Liver (tissue), 8 donors: ENCODE measurements at regions not wholly inside any gene's neighbourhood (a gene's known extent, or its start where the extent isn't known, plus 50 kb on each side); places are given as distances from the start of the nearest gene placed in this dataset.

ENCODE experiments used
- DNase-seq: peaks from one replicate; pipeline ENCODE4 v3.0.0-alpha.2; 2017; ENCODE audit warnings: low spot score
- H3K27ac ChIP-seq, 2 donors: one replicate each; pipeline ENCODE4 v1.7.0; 2013; ENCODE audit warnings: inconsistent platforms in 2 of 2, low read length in 2 of 2, control low read depth in 1 of 2, low read depth in 1 of 2, mild to moderate bottlenecking in 1 of 2
- H3K27me3 ChIP-seq, 4 donors: one replicate each; pipeline versions ENCODE4 v1.6.1 to v1.7.0; 2013; ENCODE audit warnings: low read length in 3 of 4, inconsistent platforms in 1 of 4, mild to moderate bottlenecking in 1 of 4, moderate library complexity in 1 of 4; ENCODE audit not compliant: control insufficient read depth in 4 of 4, insufficient read depth in 4 of 4
- H3K36me3 ChIP-seq, 4 donors: one replicate each; pipeline versions ENCODE4 v1.6.1 to v1.7.0; 2013; ENCODE audit warnings: low read length in 3 of 4, mild to moderate bottlenecking in 3 of 4, low read depth in 1 of 4, moderate library complexity in 1 of 4; ENCODE audit not compliant: control insufficient read depth in 4 of 4, insufficient read depth in 3 of 4
- H3K4me1 ChIP-seq, 4 donors: one replicate each; pipeline versions ENCODE4 v1.6.1 to v1.7.0; 2013; ENCODE audit warnings: low read length in 3 of 4, mild to moderate bottlenecking in 3 of 4, moderate library complexity in 1 of 4; ENCODE audit not compliant: control insufficient read depth in 4 of 4, insufficient read depth in 4 of 4
- H3K4me3 ChIP-seq, 3 donors: one replicate each; pipeline versions ENCODE4 v1.6.1 to v1.7.0; 2013; ENCODE audit warnings: low read length in 3 of 3, control low read depth in 1 of 3, low read depth in 1 of 3, mild to moderate bottlenecking in 1 of 3
- H3K9ac ChIP-seq, 2 donors: one replicate each; pipeline ENCODE4 v1.7.0; 2013; ENCODE audit warnings: low read length in 2 of 2, mild to moderate bottlenecking in 2 of 2, moderate library complexity in 2 of 2, control low read depth in 1 of 2, low read depth in 1 of 2
- H3K9me3 ChIP-seq, 4 donors: one replicate each; pipeline versions ENCODE4 v1.6.1 to v1.7.0; 2013; ENCODE audit warnings: low read length in 3 of 4; ENCODE audit not compliant: control insufficient read depth in 4 of 4
- EGR1 ChIP-seq, 2 donors: IDR thresholded peaks; 2 replicates each; pipeline ENCODE4 v1.6.1; 2016 to 2018; ENCODE audit warnings: antibody characterized with exemption in 2 of 2, low read depth in 2 of 2
- FOXA1 ChIP-seq: IDR thresholded peaks from 2 replicates; pipeline ENCODE4 v1.6.1; 2016; ENCODE audit warnings: antibody characterized with exemption
- FOXA2 ChIP-seq: IDR thresholded peaks from 2 replicates; pipeline ENCODE4 v1.6.1; 2016; ENCODE audit warnings: antibody characterized with exemption
- GABPA ChIP-seq, 2 donors: IDR thresholded peaks in 1 of 2; conservative IDR thresholded peaks in 1 of 2; 2 replicates each; pipeline ENCODE4 v1.6.1; 2016; ENCODE audit warnings: antibody characterized with exemption in 2 of 2, mild to moderate bottlenecking in 1 of 2, moderate library complexity in 1 of 2
- HNF4A ChIP-seq, 2 donors: conservative IDR thresholded peaks; 2 replicates each; pipeline ENCODE4 v1.6.1; 2016; ENCODE audit warnings: antibody characterized with exemption in 2 of 2, mild to moderate bottlenecking in 2 of 2
- HNF4G ChIP-seq: IDR thresholded peaks from 2 replicates; pipeline ENCODE4 v1.6.1; 2016; ENCODE audit warnings: antibody characterized with exemption
- JUND ChIP-seq, 2 donors: IDR thresholded peaks; 2 replicates each; pipeline ENCODE4 v1.6.1; 2016; ENCODE audit warnings: antibody characterized with exemption in 2 of 2
- NR2F2 ChIP-seq: IDR thresholded peaks from 2 replicates; pipeline ENCODE4 v1.6.1; 2016; ENCODE audit warnings: antibody characterized with exemption
- RAD21 ChIP-seq, 2 donors: IDR thresholded peaks; 2 replicates each; pipeline ENCODE4 v1.6.1; 2016; ENCODE audit warnings: antibody characterized with exemption in 2 of 2, mild to moderate bottlenecking in 2 of 2
- RXRA ChIP-seq, 2 donors: IDR thresholded peaks; 2 replicates each; pipeline ENCODE4 v1.6.1; 2017 to 2018; ENCODE audit warnings: antibody characterized with exemption in 2 of 2, mild to moderate bottlenecking in 1 of 2
- SP1 ChIP-seq: IDR thresholded peaks from 2 replicates; pipeline ENCODE4 v1.6.1; 2018; ENCODE audit warnings: antibody characterized with exemption, mild to moderate bottlenecking
- TAF1 ChIP-seq: conservative IDR thresholded peaks from 2 replicates; pipeline ENCODE4 v1.6.1; 2016; ENCODE audit warnings: antibody characterized with exemption, mild to moderate bottlenecking
- YY1 ChIP-seq: IDR thresholded peaks from 2 replicates; pipeline ENCODE4 v1.6.1; 2016; ENCODE audit warnings: antibody characterized with exemption, mild to moderate bottlenecking
- WGBS: extraction: QIAGEN DNeasy Blood & Tissue Kit; methylation state at CpG from one replicate; pipeline ENCODE4 v1.1.7; 2013; 5-methylcytosine and 5-hydroxymethylcytosine counted together
- TF ChIP-seq, protein P1 (sequence below): IDR thresholded peaks from 2 replicates; pipeline ENCODE4 v1.6.1; 2016; ENCODE audit warnings: antibody characterized with exemption, mild to moderate bottlenecking
- TF ChIP-seq, protein P2 (sequence below): IDR thresholded peaks from 2 replicates; pipeline ENCODE4 v1.6.1; 2016; ENCODE audit warnings: antibody characterized with exemption
- TF ChIP-seq, protein P3 (sequence below): IDR thresholded peaks from 2 replicates; pipeline ENCODE4 v1.6.1; 2016; ENCODE audit warnings: antibody characterized with exemption
- TF ChIP-seq, protein P4 (sequence below): fragments of 150-350 bp; IDR thresholded peaks from 2 replicates; pipeline ENCODE4 v1.5.1; 2017; ENCODE audit warnings: improper control_type of control experiment, low read depth, low read length; ENCODE audit not compliant: missing input control
- TF ChIP-seq, protein P5 (sequence below): IDR thresholded peaks from 2 replicates; pipeline ENCODE4 v1.6.1; 2016; ENCODE audit warnings: antibody characterized with exemption
- donor health status: healthy.
- donor health status: healthy.
- donor health status: healthy.
- donor health status: healthy.
- donor health status: healthy.

DNA sequence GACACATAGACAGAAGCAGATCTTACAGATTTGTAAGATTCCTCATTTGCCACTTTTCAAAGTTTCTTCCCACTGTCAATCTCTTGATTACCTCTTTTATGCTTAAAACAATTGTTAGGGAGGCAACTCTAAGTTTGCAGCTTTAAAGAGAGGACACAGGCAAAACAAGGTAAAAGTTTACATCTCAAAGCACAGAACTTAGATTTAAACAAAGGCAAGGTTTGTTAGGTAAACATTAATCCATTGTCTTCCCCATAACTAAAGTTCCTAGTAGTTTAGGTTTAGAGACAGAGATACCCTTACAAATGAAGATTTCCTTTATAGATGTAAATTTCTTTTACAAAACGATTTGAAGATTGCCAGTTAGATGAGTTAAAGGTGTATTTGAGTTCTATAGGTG is 176.9 kb downstream of the AASDH start:
- peaks cover 0 to 11% (median 6%) of the 10 kb centered on the region in 4 donors for H3K4me1 ChIP-seq
- TF ChIP-seq FOXA2 (no peak), YY1 (no peak), TAF1 (no peak), HNF4G (no peak), JUND (IDR thresholded peaks at IDR 0.05) (no peak), NR2F2 (no peak), EGR1 (IDR thresholded peaks at IDR 0.05; ENCODE audit: low read depth in 2 of 2) (no peak), SP1 (no peak), RAD21 (IDR thresholded peaks at IDR 0.05) (no peak), HNF4A (conservative IDR thresholded peaks at IDR 0.05) (no peak), GABPA (IDR thresholded peaks at IDR 0.05 in 1 of 2, conservative IDR thresholded peaks at IDR 0.05 in 1 of 2) (no peak), FOXA1 (no peak), RXRA (IDR thresholded peaks at IDR 0.05) (no peak)
- TF ChIP-seq, protein P1, sequence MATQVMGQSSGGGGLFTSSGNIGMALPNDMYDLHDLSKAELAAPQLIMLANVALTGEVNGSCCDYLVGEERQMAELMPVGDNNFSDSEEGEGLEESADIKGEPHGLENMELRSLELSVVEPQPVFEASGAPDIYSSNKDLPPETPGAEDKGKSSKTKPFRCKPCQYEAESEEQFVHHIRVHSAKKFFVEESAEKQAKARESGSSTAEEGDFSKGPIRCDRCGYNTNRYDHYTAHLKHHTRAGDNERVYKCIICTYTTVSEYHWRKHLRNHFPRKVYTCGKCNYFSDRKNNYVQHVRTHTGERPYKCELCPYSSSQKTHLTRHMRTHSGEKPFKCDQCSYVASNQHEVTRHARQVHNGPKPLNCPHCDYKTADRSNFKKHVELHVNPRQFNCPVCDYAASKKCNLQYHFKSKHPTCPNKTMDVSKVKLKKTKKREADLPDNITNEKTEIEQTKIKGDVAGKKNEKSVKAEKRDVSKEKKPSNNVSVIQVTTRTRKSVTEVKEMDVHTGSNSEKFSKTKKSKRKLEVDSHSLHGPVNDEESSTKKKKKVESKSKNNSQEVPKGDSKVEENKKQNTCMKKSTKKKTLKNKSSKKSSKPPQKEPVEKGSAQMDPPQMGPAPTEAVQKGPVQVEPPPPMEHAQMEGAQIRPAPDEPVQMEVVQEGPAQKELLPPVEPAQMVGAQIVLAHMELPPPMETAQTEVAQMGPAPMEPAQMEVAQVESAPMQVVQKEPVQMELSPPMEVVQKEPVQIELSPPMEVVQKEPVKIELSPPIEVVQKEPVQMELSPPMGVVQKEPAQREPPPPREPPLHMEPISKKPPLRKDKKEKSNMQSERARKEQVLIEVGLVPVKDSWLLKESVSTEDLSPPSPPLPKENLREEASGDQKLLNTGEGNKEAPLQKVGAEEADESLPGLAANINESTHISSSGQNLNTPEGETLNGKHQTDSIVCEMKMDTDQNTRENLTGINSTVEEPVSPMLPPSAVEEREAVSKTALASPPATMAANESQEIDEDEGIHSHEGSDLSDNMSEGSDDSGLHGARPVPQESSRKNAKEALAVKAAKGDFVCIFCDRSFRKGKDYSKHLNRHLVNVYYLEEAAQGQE, result no peak
- TF ChIP-seq, protein P2, sequence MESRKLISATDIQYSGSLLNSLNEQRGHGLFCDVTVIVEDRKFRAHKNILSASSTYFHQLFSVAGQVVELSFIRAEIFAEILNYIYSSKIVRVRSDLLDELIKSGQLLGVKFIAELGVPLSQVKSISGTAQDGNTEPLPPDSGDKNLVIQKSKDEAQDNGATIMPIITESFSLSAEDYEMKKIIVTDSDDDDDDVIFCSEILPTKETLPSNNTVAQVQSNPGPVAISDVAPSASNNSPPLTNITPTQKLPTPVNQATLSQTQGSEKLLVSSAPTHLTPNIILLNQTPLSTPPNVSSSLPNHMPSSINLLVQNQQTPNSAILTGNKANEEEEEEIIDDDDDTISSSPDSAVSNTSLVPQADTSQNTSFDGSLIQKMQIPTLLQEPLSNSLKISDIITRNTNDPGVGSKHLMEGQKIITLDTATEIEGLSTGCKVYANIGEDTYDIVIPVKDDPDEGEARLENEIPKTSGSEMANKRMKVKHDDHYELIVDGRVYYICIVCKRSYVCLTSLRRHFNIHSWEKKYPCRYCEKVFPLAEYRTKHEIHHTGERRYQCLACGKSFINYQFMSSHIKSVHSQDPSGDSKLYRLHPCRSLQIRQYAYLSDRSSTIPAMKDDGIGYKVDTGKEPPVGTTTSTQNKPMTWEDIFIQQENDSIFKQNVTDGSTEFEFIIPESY, result no peak
- TF ChIP-seq, protein P3, sequence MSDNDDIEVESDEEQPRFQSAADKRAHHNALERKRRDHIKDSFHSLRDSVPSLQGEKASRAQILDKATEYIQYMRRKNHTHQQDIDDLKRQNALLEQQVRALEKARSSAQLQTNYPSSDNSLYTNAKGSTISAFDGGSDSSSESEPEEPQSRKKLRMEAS, result no peak
- TF ChIP-seq, protein P4, sequence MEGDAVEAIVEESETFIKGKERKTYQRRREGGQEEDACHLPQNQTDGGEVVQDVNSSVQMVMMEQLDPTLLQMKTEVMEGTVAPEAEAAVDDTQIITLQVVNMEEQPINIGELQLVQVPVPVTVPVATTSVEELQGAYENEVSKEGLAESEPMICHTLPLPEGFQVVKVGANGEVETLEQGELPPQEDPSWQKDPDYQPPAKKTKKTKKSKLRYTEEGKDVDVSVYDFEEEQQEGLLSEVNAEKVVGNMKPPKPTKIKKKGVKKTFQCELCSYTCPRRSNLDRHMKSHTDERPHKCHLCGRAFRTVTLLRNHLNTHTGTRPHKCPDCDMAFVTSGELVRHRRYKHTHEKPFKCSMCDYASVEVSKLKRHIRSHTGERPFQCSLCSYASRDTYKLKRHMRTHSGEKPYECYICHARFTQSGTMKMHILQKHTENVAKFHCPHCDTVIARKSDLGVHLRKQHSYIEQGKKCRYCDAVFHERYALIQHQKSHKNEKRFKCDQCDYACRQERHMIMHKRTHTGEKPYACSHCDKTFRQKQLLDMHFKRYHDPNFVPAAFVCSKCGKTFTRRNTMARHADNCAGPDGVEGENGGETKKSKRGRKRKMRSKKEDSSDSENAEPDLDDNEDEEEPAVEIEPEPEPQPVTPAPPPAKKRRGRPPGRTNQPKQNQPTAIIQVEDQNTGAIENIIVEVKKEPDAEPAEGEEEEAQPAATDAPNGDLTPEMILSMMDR, result no peak
- TF ChIP-seq, protein P5, sequence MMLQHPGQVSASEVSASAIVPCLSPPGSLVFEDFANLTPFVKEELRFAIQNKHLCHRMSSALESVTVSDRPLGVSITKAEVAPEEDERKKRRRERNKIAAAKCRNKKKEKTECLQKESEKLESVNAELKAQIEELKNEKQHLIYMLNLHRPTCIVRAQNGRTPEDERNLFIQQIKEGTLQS, result no peak
- H3K36me3 ChIP-seq, result no peaks in the 10 kb centered on the region
- no peak overlapping the region for H3K27ac ChIP-seq
- DNase-seq, result no peak
- H3K4me3 ChIP-seq, result no peak overlapping the region
- no peak overlapping the region for H3K9ac ChIP-seq
- WGBS, result 52% methylated on average over 1 of the region's 1 CpG
- no peaks in the 10 kb centered on the region for H3K27me3 ChIP-seq
- H3K9me3 ChIP-seq, result peaks cover 5 to 7% (median 6%) of the 10 kb centered on the region in 4 donors
